GM12873 (cell line): ENCODE measurements at regions not wholly inside any gene's neighbourhood (a gene's known extent, or its start where the extent isn't known, plus 50 kb on each side); places are given as distances from the start of the nearest gene placed in this dataset.

Experiments
- CTCF ChIP-seq: IDR thresholded peaks from 2 replicates; pipeline ENCODE4 v1.5.1; 2012; ENCODE audit warnings: low read depth, mild to moderate bottlenecking, moderate library complexity, low read length, control low read depth; ENCODE audit not compliant: insufficient read depth; ENCODE audit errors: missing control alignments

- no peak for TF ChIP-seq CTCF
These were observed 97.9 kb downstream of the FOXF2 start for GRCh38 chr6:1487239-1487638.

GRCh38 chr6:1491025-1491424, 101.6 kb downstream of the FOXF2 start:
- no peak for TF ChIP-seq CTCF

- TF ChIP-seq CTCF = no peak
These were observed 102.4 kb downstream of the FOXF2 start for GRCh38 chr6:1491591-1492319.

- TF ChIP-seq CTCF = no peak
These were observed 105.3 kb downstream of the FOXF2 start for GRCh38 chr6:1494671-1495070.

GRCh38 chr6:1495344-1495743, 106.0 kb downstream of the FOXF2 start:
- no peak for TF ChIP-seq CTCF

- TF ChIP-seq CTCF = no peak
These were observed 106.7 kb downstream of the FOXF2 start for GRCh38 chr6:1496092-1496491.

- TF ChIP-seq CTCF = no peak
These were observed 107.7 kb downstream of the FOXF2 start for GRCh38 chr6:1496836-1497760.
